AG04450 (cell line): ENCODE measurements at regions not wholly inside any gene's neighbourhood (a gene's known extent, or its start where the extent isn't known, plus 50 kb on each side); places are given as distances from the start of the nearest gene placed in this dataset.
A peak's percentile ranks its signal among the peaks of the same experiment; 100 is the strongest.

ENCODE experiments used
- CTCF ChIA-PET: fragments of 300-600, 350-600 bp; formaldehyde crosslinking; extraction: SDS; loops from one replicate; lab custom pipeline; 2022; ENCODE audit warnings: antibody characterized with exemption, inconsistent platforms; lab: Charles Lee
- POLR2A ChIA-PET: fragments of 350-600 bp; formaldehyde crosslinking; extraction: SDS; loops from one replicate; lab custom pipeline; 2021; ENCODE audit warnings: antibody characterized with exemption, inconsistent platforms; lab: Yijun Ruan, JAX
- DNase-seq: peaks from one replicate; pipeline ENCODE4 v3.0.0-alpha.2; 2011; ENCODE audit warnings: low read depth, low spot score
- H3K27ac ChIP-seq: one replicate; pipeline ENCODE4 v1.5.1; 2012; ENCODE audit warnings: low read depth, low read length, control low read depth
- H3K27me3 ChIP-seq: one replicate; pipeline ENCODE4 v1.6.0; 2012; ENCODE audit warnings: low read length; ENCODE audit not compliant: control insufficient read depth, insufficient read depth
- H3K4me3 ChIP-seq: 2 replicates; pipeline ENCODE4 v1.5.1; 2011; ENCODE audit warnings: mild to moderate bottlenecking, low read depth, low read length, control low read depth
- H3K9me3 ChIP-seq: 2 replicates; pipeline ENCODE4 v1.5.1; 2012; ENCODE audit warnings: low read length; ENCODE audit not compliant: control insufficient read depth, insufficient read depth
- TF ChIP-seq, protein P1 (sequence below): IDR thresholded peaks from 2 replicates; pipeline ENCODE4 v1.5.1; 2011; ENCODE audit warnings: low read depth, low read length, control low read depth, inconsistent platforms

DNA sequence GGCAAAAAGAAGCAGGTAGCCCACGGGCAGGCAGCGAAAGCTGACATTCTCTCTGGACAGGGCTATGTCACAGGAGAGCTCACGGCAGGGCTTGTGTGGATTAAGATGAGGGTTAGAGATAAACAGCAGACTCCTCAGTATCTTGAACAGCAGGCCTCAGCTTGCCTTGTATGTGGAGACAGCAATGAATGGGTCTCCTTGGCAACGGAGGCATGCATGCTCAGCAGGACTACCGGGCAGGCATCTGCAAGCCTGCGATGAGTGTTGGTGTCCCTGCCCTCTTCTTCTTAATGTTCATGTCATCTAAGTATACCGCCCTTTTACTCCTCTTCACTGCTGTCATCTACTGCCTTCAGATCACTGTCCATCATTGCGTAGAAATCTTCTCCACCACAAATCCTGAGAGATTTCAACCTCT, 81.9 kb upstream of the C1GALT1 start:
- POLR2A ChIA-PET, result no interaction called here
- Histone ChIP-seq H3K27me3 (no peaks in the 10 kb centered on the region), H3K27ac (no peak overlapping the region), H3K9me3 (no peaks in the 10 kb centered on the region; the same call in 1 of the 2 replicates), H3K4me3 (no peak overlapping the region)
- TF ChIP-seq, protein P1, sequence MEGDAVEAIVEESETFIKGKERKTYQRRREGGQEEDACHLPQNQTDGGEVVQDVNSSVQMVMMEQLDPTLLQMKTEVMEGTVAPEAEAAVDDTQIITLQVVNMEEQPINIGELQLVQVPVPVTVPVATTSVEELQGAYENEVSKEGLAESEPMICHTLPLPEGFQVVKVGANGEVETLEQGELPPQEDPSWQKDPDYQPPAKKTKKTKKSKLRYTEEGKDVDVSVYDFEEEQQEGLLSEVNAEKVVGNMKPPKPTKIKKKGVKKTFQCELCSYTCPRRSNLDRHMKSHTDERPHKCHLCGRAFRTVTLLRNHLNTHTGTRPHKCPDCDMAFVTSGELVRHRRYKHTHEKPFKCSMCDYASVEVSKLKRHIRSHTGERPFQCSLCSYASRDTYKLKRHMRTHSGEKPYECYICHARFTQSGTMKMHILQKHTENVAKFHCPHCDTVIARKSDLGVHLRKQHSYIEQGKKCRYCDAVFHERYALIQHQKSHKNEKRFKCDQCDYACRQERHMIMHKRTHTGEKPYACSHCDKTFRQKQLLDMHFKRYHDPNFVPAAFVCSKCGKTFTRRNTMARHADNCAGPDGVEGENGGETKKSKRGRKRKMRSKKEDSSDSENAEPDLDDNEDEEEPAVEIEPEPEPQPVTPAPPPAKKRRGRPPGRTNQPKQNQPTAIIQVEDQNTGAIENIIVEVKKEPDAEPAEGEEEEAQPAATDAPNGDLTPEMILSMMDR, result no peak
- CTCF ChIA-PET, result interaction anchor here (0.9 to 1.0 kb wide), 2 partner anchors 46 to 441 kb away, joined by 3 read pairs; no protein-coding TSS in a partner anchor
- DNase-seq, result no peak

DNA sequence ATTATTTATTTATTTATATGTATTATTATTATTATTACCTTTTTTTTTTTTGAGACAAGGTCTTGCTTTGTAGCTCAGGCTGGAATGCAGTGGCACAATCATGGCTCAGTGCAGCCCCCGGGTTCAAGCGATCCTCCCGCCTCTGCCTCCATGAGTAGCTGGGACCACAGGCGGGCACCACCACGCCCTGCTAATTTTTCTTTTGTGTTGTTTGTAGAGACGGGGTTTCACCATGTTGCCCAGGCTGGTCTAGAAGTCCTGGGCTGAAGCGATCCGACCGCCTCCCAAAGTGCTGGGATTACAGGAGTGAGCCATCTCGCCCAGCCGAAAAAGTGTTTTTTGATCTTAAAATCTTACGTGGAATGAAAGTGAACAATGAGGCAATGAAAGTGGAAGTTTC, 79.4 kb upstream of the C1GALT1 start:
- ChIA-PET CTCF (interaction anchor here (0.5 to 2.0 kb wide), 79 partner anchors 9 to 1133 kb away, joined by 3 to 45 read pairs (median 4); partner anchors contain the start of gene C1GALT1), POLR2A (interaction anchor here (0.7 to 0.8 kb wide), 2 partner anchors 74 to 255 kb away, joined by 3 to 4 read pairs; no protein-coding TSS in a partner anchor)
- no peaks in the 10 kb centered on the region; the same call in 1 of the 2 replicates for H3K9me3 ChIP-seq
- TF ChIP-seq, protein P1, result no peak
- no peak overlapping the region for H3K4me3 ChIP-seq
- no peak for DNase-seq
- H3K27me3 ChIP-seq, result no peaks in the 10 kb centered on the region
- H3K27ac ChIP-seq, result no peak overlapping the region

DNA sequence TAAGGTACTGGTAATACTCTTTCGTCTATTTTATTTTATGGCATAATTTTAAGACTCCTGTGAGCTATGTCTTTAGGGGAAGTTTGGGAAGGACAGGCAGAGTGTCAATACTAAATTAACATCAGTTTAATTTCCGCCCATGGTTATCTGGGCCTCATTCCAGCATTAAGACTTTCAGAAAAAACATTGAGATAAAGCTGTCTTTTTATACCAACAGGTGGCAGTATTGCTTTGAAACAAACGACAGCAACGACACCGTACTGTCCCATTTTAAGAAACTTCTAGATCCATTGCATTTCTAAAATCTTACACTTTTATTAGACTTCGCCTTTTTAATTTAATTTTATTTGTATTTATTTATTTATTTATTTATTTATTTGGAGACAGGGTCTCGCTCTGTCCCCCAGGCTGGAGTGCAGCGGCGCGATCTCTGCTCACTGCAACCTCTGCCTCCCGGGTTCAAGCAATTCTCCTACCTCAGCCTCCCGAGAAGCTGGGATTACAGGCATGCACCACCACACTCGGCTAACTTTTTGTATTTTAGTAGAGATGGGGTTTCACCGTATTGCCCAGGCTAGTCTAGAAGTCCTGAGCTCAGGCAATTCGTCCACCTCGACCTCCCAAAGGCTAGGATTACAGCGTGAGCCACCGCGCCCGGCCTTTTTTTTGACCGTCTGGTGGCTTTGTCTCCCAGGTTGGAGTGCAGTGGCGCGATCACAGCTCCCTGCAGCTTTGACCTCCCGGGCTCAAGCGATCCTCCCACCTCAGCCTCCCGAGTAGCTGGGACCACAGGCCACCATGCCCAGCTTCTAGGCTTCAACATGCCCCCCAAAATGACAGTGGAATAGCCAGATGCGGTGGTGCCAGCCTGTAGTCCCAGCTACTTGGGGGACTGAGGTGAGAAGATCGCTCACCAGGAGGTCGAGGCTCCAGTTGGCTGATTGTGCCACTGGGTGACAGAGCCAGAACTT, 78.7 kb upstream of the C1GALT1 start:
- no peak overlapping the region for H3K27ac ChIP-seq
- H3K27me3 ChIP-seq, result no peaks in the 10 kb centered on the region
- ChIA-PET POLR2A (interaction anchor here (0.7 to 0.8 kb wide), 2 partner anchors 73 to 255 kb away, joined by 3 to 4 read pairs; no protein-coding TSS in a partner anchor), CTCF (interaction anchor here (0.5 to 2.0 kb wide), 79 partner anchors 9 to 1132 kb away, joined by 3 to 45 read pairs (median 4); partner anchors contain the start of gene C1GALT1)
- peak; percentile 20 for DNase-seq
- H3K4me3 ChIP-seq, result no peak overlapping the region
- H3K9me3 ChIP-seq, result no peaks in the 10 kb centered on the region; the same call in 1 of the 2 replicates
- TF ChIP-seq, protein P1, result peak; percentile 66

DNA sequence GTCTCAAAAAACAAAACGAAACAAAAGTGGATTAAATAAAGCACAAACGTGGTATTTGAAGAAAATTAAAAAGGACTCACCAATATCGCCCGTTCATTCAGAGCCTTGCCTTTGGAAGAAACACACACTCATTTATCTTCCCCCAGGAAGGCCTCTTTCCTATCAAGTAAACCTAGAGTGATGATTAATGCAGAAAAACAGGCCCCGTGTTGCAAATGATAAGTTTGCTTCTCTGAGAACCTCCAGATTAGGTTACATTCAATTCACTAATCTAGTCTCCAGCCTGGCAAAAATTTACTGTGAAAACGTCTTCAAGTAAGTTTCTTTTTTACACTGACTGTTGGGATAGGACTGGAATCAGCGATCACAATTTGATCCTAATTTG, 78.0 kb upstream of the C1GALT1 start:
- CTCF ChIA-PET, result interaction anchor here (1.2 to 2.0 kb wide), 12 partner anchors 10 to 437 kb away, joined by 3 to 45 read pairs (median 10); no protein-coding TSS in a partner anchor
- DNase-seq, result no peak
- POLR2A ChIA-PET, result no interaction called here
- TF ChIP-seq, protein P1, result no peak
- no peaks in the 10 kb centered on the region; the same call in 1 of the 2 replicates for H3K9me3 ChIP-seq
- H3K27ac ChIP-seq, result no peak overlapping the region
- H3K4me3 ChIP-seq, result no peak overlapping the region
- H3K27me3 ChIP-seq, result no peaks in the 10 kb centered on the region
